Colon (tissue), 2 donors: ENCODE measurements at regions not wholly inside any gene's neighbourhood (a gene's known extent, or its start where the extent isn't known, plus 50 kb on each side); places are given as distances from the start of the nearest gene placed in this dataset.

Experiments used
- FAIRE-seq: peaks from 2 replicates; lab custom pipeline; 2012; peaks lifted over from hg19 to GRCh38; lab: Jason Lieb, UNC
- donor health status: control.
- donor health status: control.

DNA sequence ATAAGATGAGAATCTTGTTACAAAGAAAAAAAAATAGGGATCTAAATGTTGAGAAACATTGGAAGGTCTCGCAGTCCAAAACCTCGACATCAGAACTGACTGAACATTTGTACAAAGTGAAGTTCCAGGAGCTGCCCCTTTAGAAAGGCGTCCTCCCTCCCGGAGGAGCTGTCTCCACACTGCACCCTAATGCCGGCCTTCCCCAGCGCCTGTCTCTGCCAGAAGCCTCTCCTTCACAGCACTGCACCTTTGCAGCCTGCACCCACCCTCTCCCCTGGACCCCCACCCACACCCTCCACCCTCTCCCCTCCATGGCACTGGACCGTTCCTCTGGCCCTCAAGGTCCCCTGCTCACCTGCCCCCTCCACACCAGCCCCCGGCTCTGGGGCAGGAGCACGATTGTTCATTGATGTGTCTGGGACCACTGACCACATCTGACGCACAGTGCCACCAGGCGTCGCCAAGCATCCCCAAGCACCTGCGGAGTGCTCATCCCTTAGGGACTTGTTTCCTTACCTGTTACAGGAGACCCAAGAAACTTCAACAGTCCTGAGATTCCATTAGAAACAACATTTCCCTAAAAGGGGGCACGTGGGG, 90.3 kb upstream of the SNTG2 start:
- no peak for FAIRE-seq

GRCh38 chr2:858646-859045, 92.0 kb upstream of the SNTG2 start:
- FAIRE-seq: no peak

DNA sequence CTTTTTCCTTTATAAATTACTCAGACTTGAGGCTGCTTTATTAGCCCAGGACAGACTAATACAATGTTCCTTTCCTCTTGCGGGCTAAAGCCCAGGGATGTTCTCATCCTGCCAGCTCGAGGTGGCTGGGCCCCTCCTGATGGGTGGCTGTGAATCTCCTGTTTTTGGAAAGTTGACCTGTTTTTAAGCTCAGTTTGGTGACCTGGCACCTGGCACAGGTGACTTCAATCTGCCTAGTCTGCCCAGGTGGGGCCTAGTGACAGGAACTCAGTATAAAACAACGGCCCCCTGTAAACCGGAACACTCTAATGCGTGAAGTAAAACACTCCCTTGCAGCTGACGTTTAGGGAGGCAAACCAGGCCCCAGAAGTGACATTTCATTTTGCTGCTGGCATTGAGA, 92.7 kb upstream of the SNTG2 start:
- FAIRE-seq: no peak

- FAIRE-seq: no peak
These were observed 93.6 kb upstream of the SNTG2 start for GRCh38 chr2:857081-857480.

DNA sequence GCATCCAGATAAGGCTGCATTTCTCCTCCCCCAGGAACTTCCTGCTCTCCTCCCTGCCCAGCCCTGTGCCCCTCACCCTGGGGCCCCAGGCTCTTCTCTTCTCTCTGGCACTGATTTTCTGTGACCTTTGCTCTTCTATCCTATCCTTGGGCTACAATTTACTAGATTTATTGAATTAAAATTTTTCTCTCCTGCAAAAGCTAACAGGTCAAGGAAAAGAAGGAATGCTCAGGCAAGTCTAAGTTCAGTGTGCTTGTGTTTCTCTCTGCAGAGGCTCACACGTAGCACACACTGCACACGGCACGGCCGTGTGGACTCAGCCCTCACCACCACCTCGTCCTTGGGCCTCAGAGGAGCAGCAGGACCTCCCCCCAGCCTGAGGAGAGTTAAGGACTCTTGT, 94.2 kb upstream of the SNTG2 start:
- no peak for FAIRE-seq

DNA sequence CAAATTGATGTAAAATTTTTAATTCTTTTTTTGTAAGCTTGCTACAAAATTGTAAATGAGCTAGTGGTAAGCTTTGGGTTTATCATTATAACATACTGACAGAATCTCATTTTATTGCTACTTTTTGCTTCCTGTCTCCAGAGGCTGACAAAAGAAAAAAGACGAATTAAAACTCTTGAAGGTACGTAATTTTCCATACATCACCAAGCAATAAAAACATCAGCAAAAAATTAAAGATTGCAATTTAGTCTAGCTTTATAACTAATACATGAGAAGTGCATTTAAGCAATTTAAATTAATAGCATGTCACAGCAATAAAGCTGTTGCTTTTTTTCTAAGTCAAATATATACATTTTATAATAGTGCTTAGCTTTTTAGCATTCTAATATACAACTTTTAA, 94.6 kb upstream of the SNTG2 start:
- FAIRE-seq: no peak

DNA sequence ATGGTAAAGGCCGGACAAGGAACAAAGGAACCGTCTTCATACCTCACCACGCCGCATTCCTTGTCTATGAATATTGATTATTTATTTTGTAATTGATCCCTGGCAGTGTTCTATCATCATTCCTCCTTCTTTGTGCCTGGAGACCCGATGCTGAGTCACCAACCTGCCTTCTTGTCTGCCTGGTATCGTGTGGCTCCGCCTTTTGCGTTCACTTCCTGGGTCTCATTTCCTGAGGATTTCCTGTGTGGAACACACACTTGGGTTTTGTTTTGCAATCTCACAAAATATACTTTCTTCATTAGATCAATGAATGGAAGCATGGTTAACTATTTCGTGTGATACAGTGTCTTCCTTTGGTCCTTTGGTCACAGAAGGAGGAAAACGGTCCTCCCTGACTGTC, 95.5 kb upstream of the SNTG2 start:
- FAIRE-seq: no peak

DNA sequence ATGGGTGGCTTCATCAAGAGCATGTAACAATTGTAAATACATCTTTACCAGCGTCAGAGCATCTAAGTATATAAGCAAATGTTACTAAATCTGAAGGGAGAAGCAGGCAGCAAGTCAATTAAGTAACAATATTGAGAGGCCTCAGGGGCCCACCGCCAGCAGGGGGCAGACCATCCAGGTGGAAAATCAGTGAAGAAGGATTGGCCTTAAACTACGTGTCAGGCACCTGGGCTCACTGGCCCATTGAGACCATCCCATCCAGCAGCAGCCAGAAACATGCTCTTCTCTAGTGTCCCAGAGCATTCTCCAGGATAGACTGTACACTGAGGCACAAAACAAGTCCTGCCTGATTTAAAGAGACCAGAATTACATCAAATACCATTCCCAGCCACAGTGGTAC, 96.2 kb upstream of the SNTG2 start:
- no peak for FAIRE-seq

DNA sequence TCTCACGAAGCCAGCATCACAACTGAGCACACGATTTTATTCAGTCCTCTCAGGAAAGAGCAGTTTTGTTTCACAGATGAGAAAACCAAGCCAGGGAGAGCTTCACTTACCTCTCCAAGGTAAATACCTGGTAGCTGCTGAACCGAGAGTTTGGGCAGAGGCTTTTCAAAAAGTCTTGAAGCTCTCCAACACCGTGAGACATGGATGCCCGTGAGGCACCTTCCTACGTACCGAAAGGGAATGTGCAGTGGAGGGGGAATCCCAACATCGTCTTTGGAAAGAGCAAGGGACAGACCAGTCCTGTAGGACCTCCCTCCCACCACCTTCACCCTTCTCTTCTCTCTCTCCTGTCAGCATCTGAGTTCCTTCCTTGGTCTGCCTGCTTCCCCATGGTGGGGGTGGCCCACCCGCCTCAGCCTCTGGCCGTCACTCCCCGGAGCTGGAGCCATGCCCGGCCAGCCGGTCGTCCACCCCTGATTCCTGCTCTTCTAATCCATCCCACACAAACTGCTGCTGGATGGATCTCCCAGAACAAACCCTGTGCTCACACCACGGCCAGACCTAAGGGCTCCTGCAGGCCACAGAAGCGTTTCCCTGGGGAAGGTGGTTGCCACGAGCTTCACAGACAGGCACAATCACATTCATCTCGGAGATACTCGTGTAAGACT, 97.3 kb upstream of the SNTG2 start:
- FAIRE-seq: no peak

DNA sequence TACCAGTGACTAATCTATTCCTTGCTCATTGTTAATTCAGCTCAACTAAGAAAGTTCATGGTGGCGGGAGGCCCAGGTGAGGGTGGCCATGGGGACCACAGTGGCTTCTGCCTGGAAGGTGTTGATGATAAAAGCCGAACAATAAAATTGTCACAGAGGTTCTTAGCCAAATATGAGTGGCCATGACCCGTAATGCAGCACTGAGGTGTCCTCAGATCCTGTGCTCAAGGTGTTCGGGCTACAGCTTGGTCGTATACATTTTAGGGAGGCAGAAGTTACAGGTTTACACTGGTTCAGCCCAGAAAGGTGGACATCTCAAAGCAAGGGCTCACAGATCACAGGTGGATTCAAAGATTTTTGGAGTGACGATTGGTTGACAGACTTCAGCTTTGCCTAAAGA, 98.5 kb upstream of the SNTG2 start:
- FAIRE-seq: no peak

GRCh38 chr2:851680-852079, 99.0 kb upstream of the SNTG2 start:
- no peak for FAIRE-seq

DNA sequence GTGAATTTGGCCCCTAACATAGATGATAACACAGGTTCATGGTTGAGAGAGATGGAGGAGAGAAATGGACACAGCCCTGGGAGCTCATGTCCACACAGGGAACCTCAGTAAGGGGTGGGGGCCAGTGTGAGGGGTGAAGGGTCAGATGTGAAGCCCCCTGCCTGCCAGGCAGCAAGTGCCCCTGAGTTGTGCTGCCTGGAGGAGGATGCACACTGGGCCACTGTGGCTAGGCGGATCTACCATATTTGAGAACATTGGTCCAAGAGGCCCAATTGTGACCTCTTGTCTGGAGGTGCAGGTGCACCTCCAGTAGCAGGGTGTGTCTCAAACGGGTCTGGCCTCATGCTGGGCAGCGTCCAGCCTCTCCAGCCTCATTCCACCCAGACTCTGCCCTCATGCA, 99.6 kb upstream of the SNTG2 start:
- FAIRE-seq: no peak

- FAIRE-seq: no peak
These were observed 100.2 kb upstream of the SNTG2 start for GRCh38 chr2:850429-850828.

- no peak for FAIRE-seq
These were observed 102.5 kb upstream of the SNTG2 start for GRCh38 chr2:848099-848498.

- no peak for FAIRE-seq
These were observed 103.0 kb upstream of the SNTG2 start for GRCh38 chr2:847669-848068.

GRCh38 chr2:844715-845114, 105.9 kb upstream of the SNTG2 start:
- no peak for FAIRE-seq

DNA sequence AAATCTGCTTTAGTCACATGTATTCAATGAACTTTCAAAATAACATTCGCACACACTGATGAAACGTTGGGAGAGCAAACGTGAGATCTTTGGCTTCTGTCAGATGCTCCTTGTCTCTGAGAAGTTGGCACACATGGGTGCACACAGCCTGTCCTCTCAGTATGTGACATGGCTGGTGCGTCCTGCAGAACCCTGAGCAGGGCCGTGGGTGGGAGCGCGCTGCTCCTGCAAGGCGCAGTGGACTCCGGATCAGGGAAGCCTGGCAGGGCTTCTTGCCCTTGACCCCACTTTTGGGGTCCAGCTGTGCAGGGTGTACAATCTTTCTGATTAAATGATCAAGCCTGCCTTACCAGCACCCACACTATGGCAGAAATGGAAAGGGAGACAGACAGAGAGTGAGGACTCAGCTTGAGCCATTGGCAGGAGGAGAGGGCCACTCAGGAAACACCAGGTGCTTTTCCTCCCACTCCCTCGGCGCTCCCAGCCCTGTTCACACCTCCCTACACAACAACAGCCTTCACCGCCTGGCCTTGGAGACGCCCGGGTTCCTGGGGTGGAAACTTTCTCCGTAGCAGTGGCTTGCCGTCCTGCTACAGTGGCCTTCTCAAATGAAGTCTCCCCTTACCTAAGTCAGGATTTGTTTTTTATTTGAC, 108.4 kb upstream of the SNTG2 start:
- no peak for FAIRE-seq

DNA sequence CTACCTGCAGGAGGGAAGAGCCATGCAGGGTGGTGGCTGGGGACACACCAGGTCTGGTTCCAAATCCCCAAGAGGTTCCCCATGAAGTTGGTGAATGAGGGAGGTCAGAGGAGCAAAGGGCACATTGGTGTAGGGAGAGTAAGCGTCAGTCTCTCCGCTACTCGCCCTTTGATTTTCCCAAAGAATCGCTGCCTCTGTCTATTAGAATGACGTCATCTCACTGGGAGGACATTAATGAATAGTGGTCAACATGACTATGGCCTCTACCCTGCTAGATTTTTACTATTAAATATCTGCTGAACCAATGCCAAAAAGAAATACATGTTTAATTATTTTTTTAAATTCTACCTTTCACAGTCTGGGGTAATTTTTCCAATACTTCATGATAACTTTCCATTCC, 109.6 kb upstream of the SNTG2 start:
- no peak for FAIRE-seq

DNA sequence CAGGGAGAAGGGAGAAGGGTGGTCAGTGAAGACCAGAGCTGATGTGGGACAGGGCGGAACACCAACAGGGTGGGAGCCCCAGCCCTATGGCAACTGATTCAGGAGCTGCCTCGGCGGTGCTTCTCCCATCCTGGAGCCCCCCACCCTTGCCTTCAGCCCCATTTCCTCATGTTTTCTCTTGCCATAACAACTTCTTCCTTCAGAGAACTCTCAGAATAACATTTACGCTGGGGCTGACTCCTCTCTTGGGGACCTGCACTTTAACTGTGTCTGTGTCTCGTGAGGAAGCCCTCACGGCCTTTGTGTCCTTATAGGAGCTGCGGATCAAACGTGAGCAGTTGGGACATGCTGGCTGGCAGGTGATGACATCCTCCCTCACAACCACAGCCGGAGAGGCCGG, 116.4 kb upstream of the SNTG2 start:
- FAIRE-seq: no peak

DNA sequence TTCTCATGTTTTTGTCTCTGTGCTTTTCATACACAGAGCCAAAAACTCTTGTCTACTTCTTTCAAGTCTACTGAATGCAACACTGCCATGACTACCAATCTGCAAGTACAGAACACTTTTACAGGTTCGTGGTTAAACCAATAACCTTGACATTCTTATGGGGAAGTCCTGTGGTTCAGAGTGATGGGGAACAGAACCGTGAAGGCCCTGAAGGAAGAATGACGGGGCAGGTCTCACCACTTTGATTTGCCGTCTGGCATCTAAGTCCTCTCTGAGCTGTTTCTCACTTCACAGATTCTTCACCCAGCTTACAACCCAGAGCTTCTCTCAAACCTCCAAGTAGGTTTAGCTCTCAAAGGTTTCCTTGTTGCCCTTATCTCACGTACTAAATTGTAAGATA, 117.5 kb upstream of the SNTG2 start:
- FAIRE-seq: no peak

DNA sequence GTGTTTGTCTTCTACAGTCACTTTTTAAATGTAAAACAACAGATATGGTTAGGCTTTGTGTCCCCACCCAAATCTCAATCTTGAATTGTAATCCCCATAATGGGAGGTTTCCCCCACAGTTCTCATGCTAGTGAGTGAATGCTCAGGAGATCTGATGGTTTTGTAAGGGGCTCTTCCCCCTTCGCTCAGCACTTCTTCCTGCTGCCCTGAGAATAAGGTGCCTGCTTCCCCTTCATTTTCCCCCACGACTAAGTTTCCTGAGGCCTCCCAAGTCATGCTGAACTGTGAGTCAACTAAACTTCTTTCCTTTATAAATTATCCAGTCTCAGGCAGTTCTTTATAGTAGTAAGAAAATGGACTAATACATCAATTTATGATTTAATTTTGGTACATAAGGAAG, 118.0 kb upstream of the SNTG2 start:
- FAIRE-seq: no peak

- no peak for FAIRE-seq
These were observed 119.0 kb upstream of the SNTG2 start for GRCh38 chr2:831622-832021.

DNA sequence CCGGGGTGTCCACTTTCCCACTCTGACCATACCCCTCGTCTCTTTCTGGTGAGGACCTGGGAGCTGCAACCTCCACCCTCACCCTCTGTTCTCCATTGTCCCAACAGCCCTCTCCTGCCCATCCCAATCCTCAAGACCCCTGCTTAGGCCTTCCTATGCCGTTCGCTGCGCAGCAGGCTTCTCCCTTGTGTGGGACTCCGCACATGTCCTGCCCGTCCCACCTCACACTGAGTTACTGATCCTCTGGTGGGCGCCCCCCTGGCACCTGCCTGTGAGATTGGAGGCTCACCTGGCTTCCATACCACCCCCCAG, 119.5 kb upstream of the SNTG2 start:
- FAIRE-seq: no peak
